Upper lobe of right lung (tissue), 1 donor: ENCODE measurements at regions not wholly inside any gene's neighbourhood (a gene's known extent, or its start where the extent isn't known, plus 50 kb on each side); places are given as distances from the start of the nearest gene placed in this dataset.

Experiments
- ATAC-seq: fragments of 200-7000 bp; cut with Tn5 transposase; one replicate; pipeline ENCODE4 v1.9.1; 2020; ENCODE audit warnings: mild to moderate bottlenecking, moderate library complexity
- DNase-seq: peaks from one replicate; pipeline ENCODE4 v3.0.0-alpha.2; 2020
- H3K27ac ChIP-seq: fragments of 200-600 bp; one replicate; pipeline ENCODE4 v1.8.0; 2022
- H3K27me3 ChIP-seq: fragments of 200-600 bp; one replicate; pipeline ENCODE4 v1.8.0; 2022; ENCODE audit warnings: mild to moderate bottlenecking
- H3K36me3 ChIP-seq: fragments of 200-600 bp; one replicate; pipeline ENCODE4 v1.8.0; 2022
- H3K4me1 ChIP-seq: fragments of 200-600 bp; one replicate; pipeline ENCODE4 v1.8.0; 2022
- H3K4me3 ChIP-seq: fragments of 200-600 bp; one replicate; pipeline ENCODE4 v1.8.0; 2022; ENCODE audit warnings: mild to moderate bottlenecking
- H3K9me3 ChIP-seq: fragments of 200-600 bp; one replicate; pipeline ENCODE4 v1.8.0; 2022
- intact Hi-C: fragments of 100-400 bp; cut with DNase I; formaldehyde crosslinking; loops from one replicate; pipeline ENCODE4 v1.11.0; 2022
- TF ChIP-seq, protein P1 (sequence below): fragments of 200-600 bp; IDR thresholded peaks from one replicate; pipeline ENCODE4 v1.8.0; 2022; ENCODE audit warnings: antibody characterized with exemption
- donor health status: DM: no; HTN: yes; CAD: no; lungs with severe emphysema.

DNA sequence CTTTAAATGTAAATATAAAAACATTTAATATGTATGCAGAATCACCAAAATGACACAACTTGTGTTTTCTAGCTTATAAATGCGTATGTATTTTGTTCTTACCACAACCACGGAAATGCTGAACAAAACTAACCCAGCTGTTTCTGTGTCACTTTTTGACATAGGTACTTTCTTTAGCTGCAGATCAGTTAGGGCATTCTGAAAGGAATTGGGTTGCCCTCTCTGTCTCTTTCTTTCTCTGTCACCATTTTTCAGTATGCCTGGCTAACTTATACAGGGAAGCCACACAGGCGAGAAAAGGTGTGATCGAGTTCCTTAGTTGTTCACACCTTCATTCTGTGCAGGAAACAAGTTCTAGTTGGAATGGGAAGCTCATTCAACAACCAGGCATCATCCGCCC lies 72.6 kb upstream of the ARGLU1 start:
- Histone ChIP-seq H3K4me3 (no peak overlapping the region), H3K36me3 (no peaks in the 10 kb centered on the region), H3K27ac (no peak overlapping the region), H3K4me1 (no peaks in the 10 kb centered on the region), H3K27me3 (no peaks in the 10 kb centered on the region), H3K9me3 (no peaks in the 10 kb centered on the region)
- TF ChIP-seq, protein P1, sequence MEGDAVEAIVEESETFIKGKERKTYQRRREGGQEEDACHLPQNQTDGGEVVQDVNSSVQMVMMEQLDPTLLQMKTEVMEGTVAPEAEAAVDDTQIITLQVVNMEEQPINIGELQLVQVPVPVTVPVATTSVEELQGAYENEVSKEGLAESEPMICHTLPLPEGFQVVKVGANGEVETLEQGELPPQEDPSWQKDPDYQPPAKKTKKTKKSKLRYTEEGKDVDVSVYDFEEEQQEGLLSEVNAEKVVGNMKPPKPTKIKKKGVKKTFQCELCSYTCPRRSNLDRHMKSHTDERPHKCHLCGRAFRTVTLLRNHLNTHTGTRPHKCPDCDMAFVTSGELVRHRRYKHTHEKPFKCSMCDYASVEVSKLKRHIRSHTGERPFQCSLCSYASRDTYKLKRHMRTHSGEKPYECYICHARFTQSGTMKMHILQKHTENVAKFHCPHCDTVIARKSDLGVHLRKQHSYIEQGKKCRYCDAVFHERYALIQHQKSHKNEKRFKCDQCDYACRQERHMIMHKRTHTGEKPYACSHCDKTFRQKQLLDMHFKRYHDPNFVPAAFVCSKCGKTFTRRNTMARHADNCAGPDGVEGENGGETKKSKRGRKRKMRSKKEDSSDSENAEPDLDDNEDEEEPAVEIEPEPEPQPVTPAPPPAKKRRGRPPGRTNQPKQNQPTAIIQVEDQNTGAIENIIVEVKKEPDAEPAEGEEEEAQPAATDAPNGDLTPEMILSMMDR = no peak
- no peak for DNase-seq
- intact Hi-C loops = no loop called here
- ATAC-seq = no peak

DNA sequence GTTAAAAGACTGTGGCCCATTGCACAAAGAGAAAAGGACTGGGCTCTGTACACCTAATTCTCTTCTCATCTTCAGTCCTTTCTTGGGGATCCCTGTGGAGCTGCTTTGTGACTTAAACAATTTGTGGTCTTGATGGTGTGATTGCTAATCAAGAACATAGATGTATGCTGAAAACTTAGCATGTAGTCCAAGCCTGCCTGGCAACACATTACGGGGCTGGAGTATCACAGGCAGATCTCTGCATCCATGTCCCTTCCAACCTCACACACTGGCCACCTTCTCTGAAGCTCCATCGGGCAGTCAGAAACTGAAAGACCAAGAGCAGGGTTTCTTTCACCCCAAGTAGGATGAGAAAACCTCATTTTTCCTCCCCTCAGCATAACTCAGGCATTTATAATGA lies 69.6 kb upstream of the ARGLU1 start:
- H3K27ac ChIP-seq = no peak overlapping the region
- no peak for ATAC-seq
- H3K4me3 ChIP-seq = no peak overlapping the region
- H3K27me3 ChIP-seq = no peaks in the 10 kb centered on the region
- TF ChIP-seq, protein P1 = no peak
- no peaks in the 10 kb centered on the region for H3K9me3 ChIP-seq
- intact Hi-C loops = no loop called here
- no peaks in the 10 kb centered on the region for H3K36me3 ChIP-seq
- DNase-seq = no peak
- no peaks in the 10 kb centered on the region for H3K4me1 ChIP-seq

DNA sequence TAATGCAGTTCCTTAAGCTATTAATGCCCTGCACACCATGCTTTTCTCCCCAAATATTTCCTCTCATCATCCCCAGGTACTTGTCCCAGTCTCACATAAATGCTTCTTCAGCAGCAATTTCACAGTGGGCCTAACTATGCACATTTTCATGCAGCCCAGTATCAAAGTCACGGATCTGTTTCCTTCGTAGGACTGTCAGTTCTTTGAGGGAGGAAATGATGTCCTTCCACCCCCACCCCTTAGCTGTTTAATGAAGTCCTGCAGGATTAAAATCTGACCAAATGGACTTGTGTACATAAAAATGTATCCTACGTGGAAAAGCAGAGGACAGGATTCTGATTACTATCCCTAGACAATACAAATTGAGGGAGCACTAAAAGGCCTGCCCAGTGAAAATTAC lies 68.6 kb upstream of the ARGLU1 start:
- H3K27ac ChIP-seq = no peak overlapping the region
- H3K9me3 ChIP-seq = no peaks in the 10 kb centered on the region
- no peak for DNase-seq

DNA sequence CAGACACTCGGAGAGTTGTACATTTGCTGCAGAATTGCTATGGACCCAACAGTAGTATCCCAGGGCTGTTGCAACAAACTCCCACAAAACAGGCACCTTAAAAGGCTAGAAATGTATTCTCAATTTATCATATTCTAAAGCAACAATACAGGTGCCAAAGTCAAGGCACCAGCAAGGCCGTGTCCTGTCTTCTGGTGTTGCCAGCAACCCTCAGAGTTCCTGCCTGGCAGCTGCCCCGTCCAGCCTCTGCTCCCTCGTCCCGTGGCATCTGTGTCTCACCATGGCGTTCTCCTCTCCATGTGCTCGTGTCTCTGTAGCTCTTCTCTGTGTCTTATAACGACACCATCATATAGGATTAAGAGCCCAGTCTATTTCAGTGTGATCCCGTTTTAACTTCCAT lies 67.7 kb upstream of the ARGLU1 start:
- ATAC-seq (no peak), DNase-seq (no peak)
- Histone ChIP-seq H3K36me3 (no peaks in the 10 kb centered on the region), H3K27ac (no peak overlapping the region), H3K27me3 (no peaks in the 10 kb centered on the region), H3K4me1 (no peaks in the 10 kb centered on the region), H3K4me3 (no peak overlapping the region), H3K9me3 (no peaks in the 10 kb centered on the region)
- TF ChIP-seq, protein P1 = no peak
- intact Hi-C loops = no loop called here

More for the DNA sequence above, 68.6 kb upstream of the ARGLU1 start:
- H3K27me3 ChIP-seq = no peaks in the 10 kb centered on the region
- ATAC-seq = no peak
- intact Hi-C loops = no loop called here
- no peak overlapping the region for H3K4me3 ChIP-seq
- TF ChIP-seq, protein P1 = no peak
- no peaks in the 10 kb centered on the region for H3K36me3 ChIP-seq
- H3K4me1 ChIP-seq = no peaks in the 10 kb centered on the region

DNA sequence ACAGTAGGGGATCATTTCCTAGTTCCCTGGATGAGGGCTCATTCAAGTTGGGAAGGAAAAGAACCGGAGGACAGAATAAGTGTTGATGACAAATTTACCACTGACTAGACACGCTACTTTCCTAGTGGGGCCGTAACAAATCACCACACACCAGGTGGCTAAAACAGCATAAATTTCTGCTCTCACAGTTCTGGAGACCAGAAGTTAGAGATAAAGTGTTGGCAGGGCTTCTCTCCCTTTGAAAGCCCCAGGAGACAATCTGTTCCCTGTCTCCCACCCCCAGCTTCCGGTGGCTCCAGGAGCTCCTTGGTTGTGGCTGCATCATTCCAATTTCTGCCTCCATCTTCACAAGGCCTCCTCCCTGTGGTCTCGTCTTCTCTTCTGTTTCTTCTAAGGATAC lies 65.4 kb upstream of the ARGLU1 start:
- ATAC-seq (no peak), DNase-seq (no peak)
- TF ChIP-seq, protein P1 = no peak
- Histone ChIP-seq H3K9me3 (no peaks in the 10 kb centered on the region), H3K4me1 (no peaks in the 10 kb centered on the region), H3K36me3 (no peaks in the 10 kb centered on the region), H3K27me3 (no peaks in the 10 kb centered on the region), H3K27ac (no peak overlapping the region), H3K4me3 (no peak overlapping the region)
- intact Hi-C loops = no loop called here

DNA sequence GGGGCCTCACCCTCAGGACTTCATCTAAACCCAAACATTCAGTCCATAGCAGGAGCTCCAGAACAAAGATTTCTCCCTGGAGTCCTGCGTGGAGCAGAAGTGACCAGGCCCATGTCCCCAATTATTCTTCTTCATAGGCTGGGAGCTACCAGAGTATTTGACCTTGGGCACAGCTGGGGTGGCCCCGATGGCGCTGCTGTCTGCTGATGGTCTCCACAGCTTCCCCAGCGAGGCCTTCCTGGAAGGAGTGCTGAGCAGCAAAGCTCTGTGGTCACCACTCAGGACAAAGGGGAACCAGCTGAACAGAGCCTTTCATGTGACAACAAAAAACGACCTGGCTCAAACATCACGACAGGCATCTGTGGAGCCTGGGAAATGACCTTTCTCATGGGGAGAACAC lies 62.7 kb upstream of the ARGLU1 start:
- Histone ChIP-seq H3K4me1 (no peaks in the 10 kb centered on the region), H3K4me3 (no peak overlapping the region), H3K27me3 (peaks cover 6% of the 10 kb centered on the region), H3K9me3 (no peaks in the 10 kb centered on the region), H3K27ac (no peak overlapping the region), H3K36me3 (no peaks in the 10 kb centered on the region)
- DNase-seq (no peak), ATAC-seq (peak; percentile 31)
- intact Hi-C loops = no loop called here
- TF ChIP-seq, protein P1 = no peak
